HCT116 (cell line): ENCODE measurements at regions not wholly inside any gene's neighbourhood (a gene's known extent, or its start where the extent isn't known, plus 50 kb on each side); places are given as distances from the start of the nearest gene placed in this dataset.

Source experiments
- ATAC-seq: fragments of 200-7000 bp; cut with Tn5 transposase; 2 replicates; pipeline ENCODE4 v1.9.1; 2020; ENCODE audit warnings: mild to moderate bottlenecking, moderate library complexity
- BruUV-seq: library from RNA; stranded (reverse); fragments of 400-500 nt; replicated peaks from 2 replicates; lab custom pipeline; 2021; lab: Mats Ljungman, UMichigan
- CTCF ChIA-PET: fragments of 300-600 bp; sonication (Branson Sonifier 250); formaldehyde crosslinking; loops from one replicate; lab custom pipeline; 2021; ENCODE audit warnings: antibody characterized with exemption; lab: Charles Lee
- POLR2A ChIA-PET: fragments of 300-600, 350-600 bp; sonication (Branson Sonifier 250); formaldehyde crosslinking; loops from one replicate; lab custom pipeline; 2021; ENCODE audit warnings: antibody characterized with exemption; lab: Charles Lee
- RAD21 ChIA-PET, 2 experiments: fragments of 300-600 bp; sonication (Branson Sonifier 250); formaldehyde crosslinking; loops; one replicate each; lab custom pipeline; 2023; ENCODE audit warnings: low total read pairs in 2 of 2; ENCODE audit not compliant: uncharacterized antibody in 2 of 2, unreplicated experiment in 2 of 2, low non-redundant PET in 1 of 2; lab: Charles Lee
- DNase-seq: peaks from one replicate; pipeline ENCODE4 v3.0.0-alpha.2; 2010; ENCODE audit warnings: low read depth, low spot score
- H2AFZ ChIP-seq: fragments of 200-600 bp; shearing (Covaris generic), sonication (generic); 2 replicates; pipeline ENCODE4 v1.6.1; 2017; ENCODE audit warnings: low read depth, mixed run types, mixed read lengths, antibody characterized with exemption, low read length; ENCODE audit not compliant: poor library complexity, severe bottlenecking
- H3K27ac ChIP-seq: 2 replicates; pipeline ENCODE4 v1.5.1; 2012; ENCODE audit warnings: low read depth, low read length
- H3K27me3 ChIP-seq: fragments of 200-600 bp; sonication (generic); 2 replicates; pipeline ENCODE4 v1.6.1; 2016; ENCODE audit warnings: mixed run types, low read length, mixed read lengths; ENCODE audit not compliant: insufficient read depth
- H3K36me3 ChIP-seq, 2 experiments: fragments of 200-500 bp in 1 of 2; fragments of 200-600 bp in 1 of 2; sonication (Bioruptor generic) in 1 of 2; sonication (generic) in 1 of 2; 2 replicates each; pipeline versions ENCODE4 v1.5.1 to v1.6.1; 2014 to 2016; ENCODE audit warnings: low read length in 2 of 2, inconsistent platforms in 1 of 2, mixed read lengths in 1 of 2, mixed run types in 1 of 2; ENCODE audit not compliant: insufficient read depth in 2 of 2, control insufficient read depth in 1 of 2
- H3K4me1 ChIP-seq, 2 experiments: fragments of 200-600 bp in 1 of 2; sonication (generic) in 1 of 2; 2 replicates each; pipeline versions ENCODE4 v1.5.1 to v1.6.1; 2012 to 2017; ENCODE audit warnings: low read length in 2 of 2, inconsistent platforms in 1 of 2, mild to moderate bottlenecking in 1 of 2, mixed read lengths in 1 of 2, mixed run types in 1 of 2, moderate library complexity in 1 of 2; ENCODE audit not compliant: insufficient read depth in 2 of 2, control insufficient read depth in 1 of 2
- H3K4me2 ChIP-seq: fragments of 200-600 bp; sonication (generic); 2 replicates; pipeline ENCODE4 v1.6.1; 2017; ENCODE audit warnings: mixed run types, low read length, mixed read lengths
- H3K4me3 ChIP-seq, 2 experiments: fragments of 200-600 bp in 1 of 2; sonication (generic) in 1 of 2; replicated peaks in 1 of 2; 2 replicates each; pipeline ENCODE4 v1.5.1; 2011 to 2016; ENCODE audit warnings: low read length in 2 of 2, control low read depth in 1 of 2, low read depth in 1 of 2, mild to moderate bottlenecking in 1 of 2, mixed read lengths in 1 of 2, mixed run types in 1 of 2
- H3K79me2 ChIP-seq: fragments of 200-600 bp; sonication (generic); 2 replicates; pipeline ENCODE4 v1.6.1; 2017; ENCODE audit warnings: mild to moderate bottlenecking, mixed run types, low read length, moderate library complexity, mixed read lengths; ENCODE audit not compliant: insufficient read depth
- H3K9ac ChIP-seq: fragments of 200-600 bp; sonication (generic); 2 replicates; pipeline ENCODE4 v1.6.1; 2016; ENCODE audit warnings: low read length, mixed read lengths
- H3K9me2 ChIP-seq: fragments of 200-600 bp; sonication (generic), shearing (Covaris generic); 2 replicates; pipeline ENCODE4 v1.6.1; 2017; ENCODE audit warnings: mixed run types, mild to moderate bottlenecking, moderate library complexity; ENCODE audit not compliant: insufficient read depth
- H3K9me3 ChIP-seq, 2 experiments: fragments of 200-500 bp in 1 of 2; fragments of 200-600 bp in 1 of 2; sonication (Bioruptor generic) in 1 of 2; sonication (generic) in 1 of 2; 2 replicates each; pipeline ENCODE4 v1.6.1; 2014 to 2017; ENCODE audit warnings: low read length in 2 of 2, mixed read lengths in 2 of 2, inconsistent platforms in 1 of 2, low read depth in 1 of 2, mild to moderate bottlenecking in 1 of 2, mixed run types in 1 of 2, moderate library complexity in 1 of 2; ENCODE audit not compliant: control insufficient read depth in 1 of 2, insufficient read depth in 1 of 2
- H4K20me1 ChIP-seq: fragments of 200-600 bp; sonication (generic), shearing (Covaris generic); 2 replicates; pipeline ENCODE4 v1.6.1; 2017; ENCODE audit warnings: mixed run types, mild to moderate bottlenecking, moderate library complexity; ENCODE audit not compliant: insufficient read depth
- ATF3 ChIP-seq: IDR thresholded peaks from 2 replicates; pipeline ENCODE4 v1.6.1; 2012
- CBX3 ChIP-seq: IDR thresholded peaks from 2 replicates; pipeline ENCODE4 v1.6.1; 2012; ENCODE audit warnings: low read depth
- CEBPB ChIP-seq: IDR thresholded peaks from 2 replicates; pipeline ENCODE4 v1.6.1; 2012; ENCODE audit warnings: low read depth
- EGR1 ChIP-seq: IDR thresholded peaks from 2 replicates; pipeline ENCODE4 v1.6.1; 2012; ENCODE audit warnings: low read depth
- EZH2 ChIP-seq: fragments of 200-600 bp; sonication (generic); IDR thresholded peaks from 2 replicates; pipeline ENCODE4 v1.6.1; 2017; ENCODE audit warnings: antibody characterized with exemption, mixed run types
- EZH2phosphoT487 ChIP-seq: fragments of 200-600 bp; IDR thresholded peaks from 2 replicates; pipeline ENCODE4 v1.6.1; 2018; ENCODE audit warnings: antibody characterized with exemption, borderline replicate concordance
- JUND ChIP-seq: IDR thresholded peaks from 2 replicates; pipeline ENCODE4 v1.6.1; 2012
- MAX ChIP-seq: IDR thresholded peaks from 2 replicates; pipeline ENCODE4 v1.6.1; 2012
- POLR2AphosphoS5 ChIP-seq: IDR thresholded peaks from 2 replicates; pipeline ENCODE4 v1.6.1; 2011; ENCODE audit warnings: mild to moderate bottlenecking, low read depth, low read length, moderate library complexity
- REST ChIP-seq: IDR thresholded peaks from 2 replicates; pipeline ENCODE4 v1.6.1; 2012; ENCODE audit warnings: low read depth
- SIN3A ChIP-seq: IDR thresholded peaks from 2 replicates; pipeline ENCODE4 v1.6.1; 2012; ENCODE audit warnings: low read depth
- SP1 ChIP-seq: IDR thresholded peaks from 2 replicates; pipeline ENCODE4 v1.6.1; 2012; ENCODE audit warnings: low read depth
- SRF ChIP-seq: IDR thresholded peaks from 2 replicates; pipeline ENCODE4 v1.6.1; 2012; ENCODE audit warnings: low read depth
- TCF7L2 ChIP-seq: IDR thresholded peaks from 2 replicates; pipeline ENCODE4 v1.7.0; 2011; ENCODE audit warnings: borderline replicate concordance, inconsistent platforms; ENCODE audit not compliant: insufficient read depth, insufficient read length; ENCODE audit errors: extremely low read depth
- YY1 ChIP-seq: IDR thresholded peaks from 2 replicates; pipeline ENCODE4 v1.6.1; 2011; ENCODE audit warnings: low read length, low read depth, moderate library complexity, mild to moderate bottlenecking; ENCODE audit not compliant: insufficient replicate concordance; ENCODE audit errors: extremely low read depth
- ZBTB33 ChIP-seq: IDR thresholded peaks from 2 replicates; pipeline ENCODE4 v1.6.1; 2011; ENCODE audit warnings: mild to moderate bottlenecking, low read length, moderate library complexity; ENCODE audit not compliant: insufficient replicate concordance; ENCODE audit errors: extremely low read depth
- ZFX ChIP-seq: fragments of 450-650 bp; IDR thresholded peaks from 2 replicates; pipeline ENCODE4 v1.6.1; 2017
- ZNF274 ChIP-seq: fragments of 200-500 bp; sonication (Bioruptor generic); IDR thresholded peaks from 2 replicates; pipeline ENCODE4 v1.6.1; 2014; ENCODE audit warnings: mild to moderate bottlenecking, low read depth, low read length, inconsistent platforms
- intact Hi-C: fragments of 100-400 bp; cut with micrococcal nuclease; formaldehyde crosslinking; loops from 2 replicates; pipeline ENCODE4 v1.10.0; 2022

GRCh38 chr9:24035816-24036215, 209.8 kb upstream of the ELAVL2 start:
- H3K9ac ChIP-seq: no peak overlapping the region
- no peaks in the 10 kb centered on the region for H3K27me3 ChIP-seq
- TF ChIP-seq ZNF274 (no peak), CBX3 (no peak), ZFX (no peak), POLR2AphosphoS5 (no peak), YY1 (no peak), TCF7L2 (no peak), EGR1 (no peak), EZH2 (no peak), SP1 (no peak), SRF (no peak), JUND (no peak), REST (no peak), SIN3A (no peak), ATF3 (no peak), ZBTB33 (no peak), MAX (no peak), CEBPB (no peak), EZH2phosphoT487 (no peak)
- H3K4me2 ChIP-seq: no peak overlapping the region
- ATAC-seq (no peak), DNase-seq (no peak)
- CTCF ChIA-PET: no interaction called here
- peaks cover 6 to 41% of the 10 kb centered on the region in 2 experiments; a peak in 2 of 4 replicates for H3K9me3 ChIP-seq
- no peak overlapping the region for H2AFZ ChIP-seq
- no peaks in the 10 kb centered on the region for H3K36me3 ChIP-seq
- intact Hi-C loops: no loop called here
- no TSS peak for BruUV-seq
- H3K9me2 ChIP-seq: no peaks in the 10 kb centered on the region
- H3K79me2 ChIP-seq: no peaks in the 10 kb centered on the region
- no peaks in the 10 kb centered on the region for H3K4me1 ChIP-seq
- POLR2A ChIA-PET: no interaction called here
- RAD21 ChIA-PET: no interaction called here
- no peak overlapping the region for H3K4me3 ChIP-seq
- H3K27ac ChIP-seq: no peak overlapping the region
- no peaks in the 10 kb centered on the region for H4K20me1 ChIP-seq
